ENCODE measurements at regions not wholly inside any gene's neighbourhood (a gene's known extent, or its start where the extent isn't known, plus 50 kb on each side); places are given as distances from the start of the nearest gene placed in this dataset.

- TF ChIP-seq POLR2A (IDR thresholded peaks at IDR 0.05; ENCODE audit: borderline replicate concordance, extremely low read depth, insufficient read depth, insufficient read length) (no peak), CTCF (IDR thresholded peaks at IDR 0.05 in 2 of 3, conservative IDR thresholded peaks at IDR 0.05 in 1 of 3; ENCODE audit: borderline replicate concordance in 1 of 3, insufficient read depth in 1 of 3, low read depth in 2 of 3, low read length in 2 of 3) (no peak), EZH2 (IDR thresholded peaks at IDR 0.05) (no peak), RAD21 (IDR thresholded peaks at IDR 0.05; ENCODE audit: low read depth) (no peak), FOSL1 (IDR thresholded peaks at IDR 0.05; ENCODE audit: low read depth) (no peak), MAX (IDR thresholded peaks at IDR 0.05) (no peak), POLR2AphosphoS5 (IDR thresholded peaks at IDR 0.05; ENCODE audit: low read depth, low read length) (no peak), SP1 (IDR thresholded peaks at IDR 0.05; ENCODE audit: low read depth) (no peak), ZNF274 (IDR thresholded peaks at IDR 0.05; ENCODE audit: low read depth, low read length) (no peak), EZH2phosphoT487 (IDR thresholded peaks at IDR 0.05; ENCODE audit: borderline replicate concordance) (no peak), TCF7L2 (IDR thresholded peaks at IDR 0.05; ENCODE audit: borderline replicate concordance, extremely low read depth, insufficient read depth, insufficient read length) (no peak), YY1 (IDR thresholded peaks at IDR 0.05; ENCODE audit: extremely low read depth, insufficient replicate concordance, low read depth, low read length) (no peak), SRF (IDR thresholded peaks at IDR 0.05; ENCODE audit: low read depth) (no peak), REST (IDR thresholded peaks at IDR 0.05; ENCODE audit: low read depth) (no peak)
These were observed 393.8 kb upstream of the SLC30A5 start for GRCh38 chr5:68699966-68700365.

Data from HCT116 (cell line).